ENCODE measurements at regions not wholly inside any gene's neighbourhood (a gene's known extent, or its start where the extent isn't known, plus 50 kb on each side); places are given as distances from the start of the nearest gene placed in this dataset.
"Not testable (repeated sequence)": the region's sequence is repeated elsewhere in the genome, so short reads cannot be mapped to it uniquely, and the experiment has no call there.

DNA sequence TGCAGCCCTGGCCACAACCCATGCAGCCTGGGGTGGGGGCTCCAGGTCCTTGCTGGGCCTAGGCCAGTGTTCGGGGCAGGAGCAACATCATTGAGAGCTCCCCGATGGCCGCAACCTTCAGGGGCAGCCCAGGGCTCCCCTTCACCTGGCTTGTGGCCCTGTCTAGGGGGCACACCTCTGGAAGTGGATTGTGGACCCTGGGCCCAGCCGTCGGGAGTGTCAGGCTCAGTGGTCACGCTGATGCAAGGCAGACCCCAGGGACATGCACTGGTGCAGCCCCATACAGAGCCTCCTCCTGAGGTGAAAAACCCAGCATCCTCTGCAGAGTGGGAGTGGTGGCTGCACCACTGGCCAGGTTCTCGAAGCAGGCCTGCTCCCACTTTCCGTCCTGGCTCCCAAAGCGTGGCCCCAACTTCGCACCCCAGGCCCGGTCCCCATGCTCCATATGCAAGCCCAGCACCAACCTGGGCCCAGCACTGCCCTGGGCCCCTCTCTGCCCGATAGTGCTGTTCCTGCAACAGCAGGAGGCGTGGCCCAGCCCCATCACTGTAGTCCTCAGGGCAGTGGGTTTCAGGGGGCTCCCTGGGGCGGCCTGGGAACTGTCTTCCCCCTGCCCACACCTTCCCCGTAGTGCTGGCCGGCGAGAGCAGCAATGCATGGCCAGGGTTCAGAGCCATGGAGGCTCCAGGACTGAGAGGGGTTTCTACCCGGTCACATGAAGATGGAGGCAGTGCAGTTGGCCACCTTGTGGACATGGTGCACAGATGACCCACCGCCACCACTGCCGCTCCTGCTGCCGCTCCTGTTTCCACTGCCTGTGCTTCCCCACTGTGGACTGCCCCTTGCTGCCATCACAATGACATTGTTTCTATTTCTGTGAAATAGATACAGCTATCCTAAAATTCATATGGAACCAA is 303.9 kb upstream of the NRG3 start:
- DNase-seq (ENCODE audit: low read depth, low spot score), result no peak

DNA sequence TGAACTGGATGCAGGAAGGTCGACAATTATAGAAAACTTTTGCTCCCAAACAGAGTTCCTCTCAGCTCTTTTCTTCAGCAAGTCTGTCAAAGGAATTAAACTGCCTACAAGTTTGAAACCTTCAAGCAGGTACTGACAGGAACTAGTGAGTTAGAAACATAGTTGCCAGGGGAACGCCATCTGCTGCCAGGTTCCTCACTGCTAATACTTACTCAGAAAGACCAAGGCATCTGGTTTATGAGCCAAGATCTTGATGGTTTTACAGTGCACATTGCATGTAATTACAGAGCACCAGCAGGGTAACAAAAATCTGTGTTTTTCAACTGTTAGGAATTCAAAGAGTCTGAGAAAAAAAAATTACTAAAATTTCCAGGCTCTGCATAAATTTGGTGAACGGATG is 300.0 kb upstream of the NRG3 start:
- no peak for DNase-seq (ENCODE audit: low read depth, low spot score)

DNA sequence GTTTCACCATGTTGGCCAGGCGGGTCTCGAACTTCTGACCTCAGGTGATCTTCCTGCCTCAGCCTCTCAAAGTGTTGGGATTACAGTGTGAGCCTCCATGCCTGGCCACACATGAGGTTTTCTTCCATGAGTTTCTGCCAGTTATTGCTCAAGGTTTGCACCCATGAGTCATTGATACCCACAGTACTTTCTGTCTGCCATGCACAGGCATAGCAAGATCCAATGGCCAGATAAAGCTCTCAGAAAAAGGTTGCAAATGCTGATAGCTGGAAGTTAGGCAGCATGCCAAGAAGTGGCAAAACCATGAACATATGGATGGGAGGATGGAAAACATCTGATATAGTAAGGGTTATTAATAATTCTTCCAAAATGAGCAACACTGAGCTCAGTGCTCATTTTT is 298.7 kb upstream of the NRG3 start:
- no peak for DNase-seq (ENCODE audit: low read depth, low spot score)

DNA sequence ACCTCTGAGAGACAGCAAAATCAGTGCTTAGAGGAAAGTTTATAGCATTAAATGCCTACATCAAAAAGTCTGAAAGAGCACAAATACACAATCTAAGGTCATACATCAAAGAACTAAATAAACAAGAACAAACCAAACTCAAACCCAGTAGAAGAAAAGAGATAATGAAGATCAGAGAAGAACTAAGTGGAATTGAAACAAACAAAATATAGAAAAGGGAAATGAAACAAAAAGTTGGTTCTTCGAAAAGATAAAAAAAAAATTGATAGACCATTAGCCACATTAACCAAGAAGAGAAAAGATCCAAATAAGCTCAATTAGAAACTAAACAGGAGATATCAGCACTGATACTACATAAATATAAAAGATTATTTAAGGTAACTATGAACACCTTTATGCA is 280.0 kb upstream of the NRG3 start:
- no peak for DNase-seq (ENCODE audit: low read depth, low spot score)

DNA sequence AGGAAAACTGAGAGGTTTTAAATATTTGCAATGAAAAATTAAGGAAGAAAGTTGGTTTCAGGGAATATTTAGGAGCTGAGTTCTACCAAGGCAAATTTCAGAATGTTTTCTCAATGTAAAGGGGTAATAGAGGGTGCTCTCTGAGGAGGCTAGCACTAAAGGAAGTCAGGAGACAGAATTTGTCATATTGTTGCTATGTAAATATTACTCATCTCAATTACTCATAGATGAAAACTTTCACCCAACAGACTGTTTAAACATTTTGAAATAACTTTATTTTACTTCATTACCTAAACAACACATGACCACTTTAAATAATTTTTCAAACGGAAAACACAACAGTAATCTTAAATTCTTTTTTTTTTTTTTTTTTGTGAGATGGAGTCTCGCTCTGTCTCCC is 274.8 kb upstream of the NRG3 start:
- DNase-seq (ENCODE audit: low read depth, low spot score), result no peak

DNA sequence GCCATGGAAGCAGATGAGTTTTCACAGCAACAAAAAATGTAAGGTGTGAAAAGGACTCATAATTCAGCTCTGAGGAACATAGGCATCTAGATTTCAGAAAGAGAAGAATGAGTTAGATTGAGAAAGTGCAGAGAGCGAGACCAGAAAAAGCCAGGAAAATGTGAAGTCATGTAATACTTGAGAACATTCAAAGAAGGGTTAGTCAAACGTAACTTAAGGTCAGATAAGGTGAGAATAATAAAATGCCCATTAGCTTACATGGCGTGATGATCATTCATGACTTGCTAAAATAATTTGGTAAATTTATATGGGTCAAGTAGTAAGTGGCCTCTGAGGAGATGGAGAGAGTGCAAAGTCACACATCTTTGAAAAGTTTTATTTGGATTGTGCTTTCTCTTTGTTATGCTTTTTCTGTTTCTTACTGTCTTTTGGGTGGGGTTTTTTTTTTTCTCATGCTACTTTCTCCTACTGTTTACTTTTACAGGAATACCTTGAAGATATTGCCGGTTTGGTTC is 271.8 kb upstream of the NRG3 start:
- no peak for DNase-seq (ENCODE audit: low read depth, low spot score)

DNA sequence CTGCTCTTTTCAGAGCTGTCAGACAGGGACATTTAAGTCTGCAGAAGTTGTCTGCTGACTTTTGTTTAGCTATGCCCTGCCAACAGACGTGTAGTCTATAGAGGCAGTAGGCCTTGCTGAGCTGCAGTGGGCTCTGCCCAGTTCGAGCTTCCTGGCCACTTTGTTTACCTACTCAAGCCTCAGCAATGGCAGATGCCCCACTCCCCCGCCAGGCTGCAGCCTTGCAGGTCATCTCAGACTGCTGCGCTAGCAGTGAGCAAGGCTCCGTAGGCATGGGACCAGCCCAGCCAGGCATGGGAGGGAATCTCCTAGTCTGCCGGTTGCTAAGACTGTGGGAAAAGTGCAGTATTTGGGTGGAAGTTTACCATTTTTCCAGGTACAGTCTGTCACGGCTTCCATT is 230.5 kb upstream of the NRG3 start:
- not testable (repeated sequence) for DNase-seq (ENCODE audit: low read depth, low spot score)

DNA sequence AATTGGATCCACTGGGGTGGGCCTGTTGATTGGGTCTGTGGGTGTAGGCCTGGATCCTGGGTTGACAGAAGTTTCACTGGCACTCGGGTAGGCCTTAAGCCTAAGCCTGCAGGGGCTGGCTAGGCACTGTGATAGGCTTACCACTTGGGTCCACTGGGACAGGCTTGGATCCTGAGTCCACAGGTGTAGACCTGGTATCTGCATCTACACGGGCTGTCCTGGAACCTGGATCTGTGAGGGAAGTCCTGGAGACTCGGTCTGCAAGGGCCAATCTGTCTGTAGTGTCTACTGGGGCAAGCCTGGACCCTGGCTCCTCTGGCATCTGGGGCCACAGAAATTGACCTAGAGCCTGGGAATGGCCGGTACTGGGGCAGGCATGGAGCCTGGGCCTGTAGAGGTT is 219.0 kb upstream of the NRG3 start:
- no peak for DNase-seq (ENCODE audit: low read depth, low spot score)

DNA sequence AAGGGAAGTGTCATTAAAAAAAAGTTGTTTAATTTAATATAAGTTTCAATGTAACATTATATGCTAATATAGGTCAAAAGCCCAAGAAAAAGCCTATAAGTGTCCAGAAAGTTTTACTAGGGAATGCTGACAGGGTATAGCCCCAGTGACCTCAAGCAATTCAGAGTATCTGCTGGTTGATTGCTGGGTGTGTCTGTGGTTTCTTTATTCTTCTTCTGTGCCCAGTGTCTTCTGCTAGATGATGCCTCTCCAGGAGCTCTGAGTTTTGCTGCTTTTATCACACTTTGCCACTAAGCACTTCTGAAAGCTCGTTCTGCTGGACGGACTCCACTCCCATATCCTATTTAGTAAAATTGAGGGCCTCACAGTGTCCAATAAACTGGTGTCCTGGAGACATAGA is 212.2 kb upstream of the NRG3 start:
- no peak for DNase-seq (ENCODE audit: low read depth, low spot score)

DNA sequence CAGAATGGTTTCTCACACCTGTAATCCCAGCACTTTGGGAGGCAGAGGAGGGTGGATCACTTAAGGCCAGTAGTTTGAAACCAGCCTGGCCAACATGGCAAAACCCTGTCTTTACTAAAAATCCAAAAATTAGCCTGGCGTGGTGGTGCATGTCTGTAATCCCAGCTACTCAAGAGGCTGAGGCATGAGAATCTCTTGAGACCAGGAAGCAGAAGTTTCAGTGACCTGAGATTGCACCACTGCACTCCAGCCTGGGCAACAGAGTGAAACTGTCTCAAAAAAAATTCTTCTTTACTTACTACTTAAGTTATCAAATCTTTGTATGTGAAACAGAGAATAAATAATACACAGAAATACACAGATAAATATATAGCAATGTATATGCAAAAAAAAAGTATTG is 210.2 kb upstream of the NRG3 start:
- not testable (repeated sequence) for DNase-seq (ENCODE audit: low read depth, low spot score)

DNA sequence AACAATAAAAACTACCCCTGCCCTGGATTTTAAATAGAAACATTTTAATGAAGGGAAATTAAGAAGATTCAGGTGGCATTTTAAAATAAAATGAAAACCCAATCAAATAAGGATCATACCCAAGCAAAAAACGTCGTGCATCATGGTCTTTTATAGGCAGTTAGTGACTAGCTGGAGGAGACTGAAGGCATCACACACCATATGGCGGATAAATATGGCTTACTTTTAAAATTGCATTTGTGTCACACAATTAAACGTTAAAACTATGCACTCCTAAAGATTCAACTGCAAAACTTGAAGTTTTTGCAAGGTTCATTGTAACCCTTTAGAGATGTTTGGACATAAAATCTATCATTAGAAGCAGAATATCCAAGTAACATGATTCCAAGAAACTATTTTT is 200.1 kb upstream of the NRG3 start:
- no peak for DNase-seq (ENCODE audit: low read depth, low spot score)

DNA sequence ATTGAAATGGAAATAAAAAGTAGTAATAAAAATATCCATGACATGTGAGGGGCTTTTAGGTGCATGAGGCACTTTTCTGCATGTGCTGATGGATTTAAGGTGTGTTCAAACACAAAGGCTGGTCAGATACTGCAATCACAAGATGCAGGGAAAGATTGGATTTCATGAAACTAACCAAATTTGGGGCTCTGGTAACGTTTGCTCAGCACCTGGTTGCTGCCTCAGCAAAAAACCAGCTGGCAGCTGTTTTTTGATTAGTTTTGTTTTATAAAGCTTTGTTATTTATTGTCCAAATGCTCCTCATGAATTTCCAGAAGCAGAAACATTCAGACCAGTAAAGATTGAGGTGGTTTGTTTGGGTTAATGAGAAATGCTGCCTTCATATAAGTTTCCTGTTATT is 195.7 kb upstream of the NRG3 start:
- DNase-seq (ENCODE audit: low read depth, low spot score), result no peak

DNA sequence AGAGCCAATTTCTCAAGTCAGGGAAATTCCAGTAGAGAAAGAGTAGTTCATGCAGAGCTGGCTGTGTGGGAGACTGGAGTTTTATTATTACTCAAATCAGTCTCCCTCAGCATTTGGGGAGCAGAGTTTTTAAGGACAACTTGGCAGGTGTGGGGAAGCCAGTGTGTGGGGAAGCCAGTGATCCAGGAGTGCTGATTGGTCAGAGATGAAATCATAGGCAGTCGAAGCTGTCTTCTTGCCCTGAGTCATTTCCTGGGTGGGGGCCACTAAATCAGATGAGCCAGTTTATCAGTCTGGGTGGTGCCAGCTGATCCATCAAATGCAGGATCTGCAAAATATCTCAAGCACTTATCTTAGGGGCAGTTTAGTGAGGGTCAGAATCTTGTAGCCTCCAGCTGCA is 194.6 kb upstream of the NRG3 start:
- DNase-seq (ENCODE audit: low read depth, low spot score), result no peak

DNA sequence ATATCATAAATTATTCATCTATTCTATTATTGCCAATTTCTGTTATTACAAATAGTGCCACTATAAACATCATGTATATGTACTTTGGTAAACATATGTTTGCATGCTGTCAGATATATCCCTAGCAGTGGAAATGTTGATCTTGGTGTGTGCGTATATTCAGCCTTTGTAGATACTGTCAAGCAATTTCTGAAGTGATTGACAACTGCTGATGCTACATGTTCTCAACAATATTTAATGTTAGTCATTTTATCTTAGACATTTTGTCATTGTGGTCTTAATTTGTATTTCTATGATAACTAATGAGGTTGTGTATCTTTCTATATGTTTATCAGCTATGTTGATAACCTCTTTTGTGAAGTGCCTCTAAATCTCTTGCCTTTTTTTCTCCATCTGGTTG is 186.5 kb upstream of the NRG3 start:
- DNase-seq (ENCODE audit: low read depth, low spot score), result no peak

DNA sequence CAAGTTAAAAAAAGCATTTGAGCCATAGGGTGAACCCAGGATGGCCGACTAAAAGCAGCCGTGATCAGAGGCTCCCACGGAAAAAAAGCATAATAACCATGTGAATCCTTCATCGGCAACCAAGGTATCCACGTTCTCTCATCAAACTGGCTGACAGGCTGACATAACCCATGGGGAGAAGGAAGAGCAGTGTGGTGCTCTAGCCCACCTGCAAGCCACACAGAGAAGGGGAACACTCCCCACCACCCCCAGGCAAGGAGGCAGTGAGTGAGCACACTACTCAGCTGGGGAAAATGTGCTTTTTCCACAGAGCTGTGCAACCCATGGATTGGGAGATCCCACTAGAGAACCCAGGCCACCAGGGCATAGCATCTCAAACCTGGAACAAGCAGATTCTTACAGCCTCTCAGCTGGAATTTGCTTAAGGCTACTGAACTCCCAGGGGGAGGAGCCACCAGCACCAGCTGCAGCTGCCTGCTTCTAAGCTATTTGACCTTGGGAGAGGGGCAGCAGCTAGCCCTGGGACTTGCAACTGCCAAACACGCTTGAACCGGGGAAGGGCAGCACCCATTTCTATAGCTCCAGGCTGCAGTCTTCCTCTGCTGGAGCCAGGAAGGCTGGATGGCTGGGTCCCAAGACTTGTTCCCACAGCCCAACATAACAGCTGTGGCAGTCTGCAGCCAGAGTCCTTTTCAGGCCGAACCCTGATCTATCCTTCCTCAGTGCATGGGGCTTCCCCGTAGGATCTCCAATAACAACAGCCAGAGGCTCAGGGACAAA is 178.2 kb upstream of the NRG3 start:
- peak; percentile 87 for DNase-seq (ENCODE audit: low read depth, low spot score)

DNA sequence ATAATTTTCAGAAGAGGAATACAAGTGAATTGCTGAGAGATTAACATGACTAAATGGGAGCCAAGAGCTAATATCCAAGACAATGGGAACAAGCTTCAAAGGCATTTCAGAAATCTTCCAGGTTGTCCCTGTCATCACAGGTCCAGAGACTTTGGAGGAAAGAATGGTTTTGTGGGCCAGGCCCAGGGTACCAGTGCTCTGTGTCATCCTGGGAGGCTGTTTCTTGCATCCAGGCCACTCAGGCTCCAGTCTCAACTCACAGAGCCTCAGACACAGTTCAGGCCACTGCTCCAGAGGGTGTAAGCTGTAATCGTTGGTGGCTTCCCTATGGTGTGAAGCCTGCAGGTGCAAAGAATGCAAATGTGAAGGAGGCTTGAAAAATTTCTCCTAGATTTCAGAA is 170.4 kb upstream of the NRG3 start:
- peak; percentile 11 for DNase-seq (ENCODE audit: low read depth, low spot score)

DNA sequence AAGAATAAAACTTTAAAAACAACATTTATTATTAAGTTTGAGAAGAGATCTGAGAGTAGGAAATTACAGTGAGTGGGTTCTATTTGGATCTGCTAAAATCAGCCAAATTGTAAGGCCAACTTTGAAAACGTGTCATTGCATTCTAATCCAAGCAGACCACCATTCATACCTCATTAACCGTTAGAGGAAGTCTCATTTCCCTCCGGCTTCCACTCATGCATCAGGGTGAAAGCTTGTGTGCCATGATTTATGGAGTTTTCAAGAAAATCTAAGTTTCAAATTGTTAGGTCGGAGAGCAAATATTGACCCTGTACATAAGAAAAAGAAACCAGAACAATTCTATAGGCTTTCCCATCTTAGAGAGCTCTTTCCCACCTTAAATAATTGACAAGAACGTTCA is 166.6 kb upstream of the NRG3 start:
- DNase-seq (ENCODE audit: low read depth, low spot score), result no peak

DNA sequence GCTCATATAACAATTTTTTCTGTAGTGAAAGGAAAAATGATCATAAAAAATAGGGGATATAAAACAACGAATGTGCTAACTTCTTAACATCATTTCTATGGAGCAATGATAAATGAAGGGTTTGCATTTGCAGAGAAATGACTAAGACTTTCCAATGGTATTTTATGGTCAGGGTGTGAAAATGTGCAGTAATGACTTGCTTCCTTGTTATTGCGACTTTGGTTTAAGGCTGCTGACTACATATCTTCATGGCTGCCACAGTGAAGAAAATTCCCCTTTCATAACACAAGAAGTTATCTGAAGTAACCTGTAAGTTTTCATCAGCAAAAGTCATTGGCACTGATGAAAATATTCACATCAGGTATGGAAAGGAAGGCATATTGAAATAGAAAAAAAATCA is 166.1 kb upstream of the NRG3 start:
- no peak for DNase-seq (ENCODE audit: low read depth, low spot score)

DNA sequence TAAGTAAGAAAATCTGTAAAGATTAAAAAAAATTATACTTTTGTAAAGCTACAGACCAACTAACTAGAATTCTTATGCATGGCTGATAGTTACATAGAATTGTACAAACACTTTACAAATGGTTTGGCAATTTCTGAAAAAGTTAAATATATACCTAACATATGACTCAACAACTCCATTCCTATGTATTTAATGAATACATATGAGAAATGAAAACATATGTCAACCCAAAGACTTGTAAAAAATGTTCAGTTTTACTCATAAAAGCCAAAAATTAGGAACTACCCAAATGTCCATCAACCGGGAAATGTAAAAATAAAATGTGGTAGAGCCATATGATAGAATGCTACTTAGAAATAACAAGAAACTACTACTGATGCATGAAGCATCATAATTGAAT is 152.6 kb upstream of the NRG3 start:
- no peak for DNase-seq (ENCODE audit: low read depth, low spot score)

DNA sequence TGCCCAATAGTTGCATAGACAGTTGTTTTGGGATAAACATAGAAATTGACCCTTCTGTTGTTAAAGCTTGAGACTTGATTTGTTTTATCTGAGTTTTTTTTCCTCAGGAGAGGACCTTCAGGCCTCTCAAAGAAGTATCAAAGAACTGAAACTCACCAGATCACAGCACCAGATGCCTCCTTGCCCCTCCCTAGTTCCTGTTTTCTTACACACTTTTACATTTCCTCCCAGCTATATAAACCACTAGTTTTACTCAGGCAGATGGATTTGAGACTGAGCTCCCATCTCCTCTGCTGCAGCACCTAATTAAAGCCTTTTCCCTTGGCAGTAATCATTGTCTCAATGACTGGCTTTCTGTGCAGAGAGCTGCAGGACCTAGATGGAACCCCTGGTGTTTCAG is 150.6 kb upstream of the NRG3 start:
- no peak for DNase-seq (ENCODE audit: low read depth, low spot score)

DNA sequence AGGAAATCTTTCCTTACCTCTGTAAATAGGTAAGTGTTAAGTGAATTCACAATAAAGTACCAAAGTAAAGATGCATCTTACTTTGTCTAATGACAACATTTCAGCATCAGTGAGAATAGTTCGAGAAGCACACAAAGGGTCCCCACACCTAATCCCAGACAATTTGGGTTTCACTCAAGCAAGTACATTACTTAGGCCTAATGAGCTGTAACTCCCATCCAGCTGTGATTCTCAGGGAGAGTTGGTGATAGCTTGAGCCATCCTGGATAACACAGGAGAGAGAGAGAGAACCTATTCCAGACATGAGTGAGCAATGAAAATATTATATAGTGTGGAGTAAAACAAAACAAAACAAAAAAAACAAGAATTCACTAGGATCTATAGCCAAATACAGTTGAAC is 149.1 kb upstream of the NRG3 start:
- DNase-seq (ENCODE audit: low read depth, low spot score), result no peak

DNA sequence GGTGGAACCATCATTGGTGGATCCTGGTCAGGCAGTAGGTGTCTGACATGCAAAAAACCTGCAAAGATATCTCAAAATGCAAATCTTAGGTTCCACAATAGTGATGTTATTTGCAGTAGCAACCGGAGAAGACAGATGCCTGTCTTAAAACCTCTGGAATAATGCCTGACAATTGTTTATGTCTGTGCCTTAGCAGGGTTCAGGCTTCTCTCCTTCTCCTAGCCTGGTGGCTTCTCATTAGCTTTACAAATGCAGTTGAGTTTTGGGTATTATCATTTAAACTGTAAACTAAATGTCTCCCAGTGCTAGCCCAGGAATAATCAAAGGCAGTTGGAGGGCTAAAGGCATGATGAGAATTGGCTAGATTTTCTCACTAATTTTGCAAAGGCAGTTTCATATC is 146.3 kb upstream of the NRG3 start:
- DNase-seq (ENCODE audit: low read depth, low spot score), result no peak

DNA sequence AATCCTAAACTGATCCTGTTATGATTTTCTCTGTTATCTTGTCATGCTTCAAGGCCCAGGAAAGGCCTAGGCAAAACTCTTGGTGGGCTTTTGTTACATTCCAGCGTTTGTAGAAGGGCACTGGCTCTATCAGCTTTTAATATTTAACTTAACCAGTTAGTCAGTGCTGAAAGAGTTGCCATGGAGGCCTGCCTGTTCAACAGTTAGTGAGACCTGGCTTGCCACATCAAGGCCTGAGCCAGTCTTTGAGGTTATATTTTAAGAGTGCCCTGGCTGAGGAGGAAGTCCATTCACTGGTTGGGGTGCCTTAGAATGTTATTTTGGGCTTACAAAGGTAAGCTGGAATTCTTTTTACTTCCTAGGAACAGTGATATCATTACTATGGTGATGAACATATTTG is 144.1 kb upstream of the NRG3 start:
- DNase-seq (ENCODE audit: low read depth, low spot score), result no peak
